ENCODE measurements at regions not wholly inside any gene's neighbourhood (a gene's known extent, or its start where the extent isn't known, plus 50 kb on each side); places are given as distances from the start of the nearest gene placed in this dataset.

DNA sequence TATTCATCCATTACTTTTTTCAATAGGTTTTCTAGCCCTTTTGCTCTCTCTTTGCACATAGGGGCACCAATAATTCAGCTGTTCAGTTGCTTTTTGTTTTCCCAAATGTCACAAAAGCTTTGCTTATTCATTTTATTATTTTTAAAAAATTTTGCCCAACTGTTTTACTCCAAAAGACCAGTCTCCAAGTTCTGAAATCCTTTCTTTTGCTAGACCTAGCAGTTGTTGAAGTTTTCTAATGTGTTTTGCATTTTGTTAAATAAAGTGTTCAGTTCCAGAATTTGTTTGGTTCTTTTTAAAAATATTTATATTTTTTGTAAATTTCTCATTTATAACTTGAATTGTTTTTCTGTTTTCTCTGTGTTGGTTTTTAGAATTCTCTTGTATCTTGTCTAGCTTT, 1227.3 kb downstream of the ROBO2 start:
- no peak for TF ChIP-seq CTCF (IDR thresholded peaks at IDR 0.05)
- TF ChIP-seq POLR2A (IDR thresholded peaks at IDR 0.05), result no peak

Measured in adrenal gland (tissue), 5 donors.